ENCODE measurements at regions not wholly inside any gene's neighbourhood (a gene's known extent, or its start where the extent isn't known, plus 50 kb on each side); places are given as distances from the start of the nearest gene placed in this dataset.

GRCh38 chr6:146890172-146890571 is 291.4 kb downstream of the ADGB start (continued):
- TF ChIP-seq ZMAT4 (CRISPR knock-in tag; IDR thresholded peaks at IDR 0.05) = no peak
- TF ChIP-seq, protein P1, sequence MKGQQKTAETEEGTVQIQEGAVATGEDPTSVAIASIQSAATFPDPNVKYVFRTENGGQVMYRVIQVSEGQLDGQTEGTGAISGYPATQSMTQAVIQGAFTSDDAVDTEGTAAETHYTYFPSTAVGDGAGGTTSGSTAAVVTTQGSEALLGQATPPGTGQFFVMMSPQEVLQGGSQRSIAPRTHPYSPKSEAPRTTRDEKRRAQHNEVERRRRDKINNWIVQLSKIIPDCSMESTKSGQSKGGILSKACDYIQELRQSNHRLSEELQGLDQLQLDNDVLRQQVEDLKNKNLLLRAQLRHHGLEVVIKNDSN (CRISPR knock-in tag; IDR thresholded peaks at IDR 0.05) = no peak
- TF ChIP-seq JUN (CRISPR knock-in tag; IDR thresholded peaks at IDR 0.05) = no peak
- TF ChIP-seq CREM (CRISPR knock-in tag; IDR thresholded peaks at IDR 0.05) = no peak
- TF ChIP-seq KAT7 (CRISPR knock-in tag; IDR thresholded peaks at IDR 0.05; ENCODE audit: borderline replicate concordance) = no peak
- TF ChIP-seq, protein P2, sequence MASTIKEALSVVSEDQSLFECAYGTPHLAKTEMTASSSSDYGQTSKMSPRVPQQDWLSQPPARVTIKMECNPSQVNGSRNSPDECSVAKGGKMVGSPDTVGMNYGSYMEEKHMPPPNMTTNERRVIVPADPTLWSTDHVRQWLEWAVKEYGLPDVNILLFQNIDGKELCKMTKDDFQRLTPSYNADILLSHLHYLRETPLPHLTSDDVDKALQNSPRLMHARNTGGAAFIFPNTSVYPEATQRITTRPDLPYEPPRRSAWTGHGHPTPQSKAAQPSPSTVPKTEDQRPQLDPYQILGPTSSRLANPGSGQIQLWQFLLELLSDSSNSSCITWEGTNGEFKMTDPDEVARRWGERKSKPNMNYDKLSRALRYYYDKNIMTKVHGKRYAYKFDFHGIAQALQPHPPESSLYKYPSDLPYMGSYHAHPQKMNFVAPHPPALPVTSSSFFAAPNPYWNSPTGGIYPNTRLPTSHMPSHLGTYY (CRISPR knock-in tag; IDR thresholded peaks at IDR 0.05) = no peak

DNA sequence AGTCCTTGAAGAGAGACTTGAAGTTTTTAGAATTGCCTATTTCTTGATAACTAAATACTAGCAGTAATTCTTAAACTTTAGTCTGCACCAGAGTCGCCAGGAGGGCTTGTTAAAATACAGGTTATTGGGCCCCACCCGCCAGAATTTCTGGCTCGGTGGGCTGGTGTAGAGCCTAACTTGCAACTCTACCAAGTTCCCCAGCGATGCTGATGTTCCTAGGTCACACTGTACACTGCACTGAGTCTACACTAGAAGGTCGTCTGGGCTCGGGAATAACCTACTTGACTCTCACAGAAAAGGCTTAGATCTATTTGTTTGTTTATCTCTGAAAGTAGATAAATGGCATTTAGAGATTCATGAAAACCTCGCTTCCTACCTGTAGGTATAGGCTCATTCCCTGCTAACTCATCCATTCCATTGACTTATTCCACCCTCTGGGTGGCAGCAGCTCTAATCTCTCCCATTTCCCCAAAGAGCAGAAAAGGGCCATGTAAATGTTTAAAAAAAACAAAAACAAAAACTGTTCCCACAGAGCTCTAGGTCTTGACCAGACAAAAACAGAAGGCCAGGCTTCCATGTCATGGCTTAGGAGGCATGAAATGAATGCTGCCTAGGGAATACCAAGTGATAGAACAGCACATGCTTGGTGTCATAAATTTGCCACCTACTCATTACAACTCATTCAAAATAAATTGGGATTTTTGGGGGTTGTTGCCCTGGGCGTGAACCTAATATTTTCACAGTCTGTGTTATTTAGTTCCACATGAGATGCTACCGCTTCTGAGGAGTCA is 292.1 kb downstream of the ADGB start:
- Mint-ChIP-seq H3K4me1 (0 out of 2 replicates have a peak, but pooled peaks cover 2% of the 10 kb centered on the region), H3K27me3 (ENCODE audit: low read depth) (no peaks in the 10 kb centered on the region), H3K36me3 (no peaks in the 10 kb centered on the region), H3K9me3 (peaks cover 17% of the 10 kb centered on the region), H3K4me3 (no peak overlapping the region), H3K27ac (no peak overlapping the region)
- peak; percentile 89 for ATAC-seq
- CTCF ChIA-PET = interaction anchor here (1.4 kb wide), 1 partner anchor 9 kb away, joined by 3 read pairs; no protein-coding TSS in a partner anchor
- TF ChIP-seq NFE2L1 (CRISPR knock-in tag; IDR thresholded peaks at IDR 0.05) (no peak), ZNF121 (CRISPR knock-in tag; IDR thresholded peaks at IDR 0.05) (no peak), SOX15 (CRISPR knock-in tag; IDR thresholded peaks at IDR 0.05) (no peak), SMAD4 (CRISPR knock-in tag; IDR thresholded peaks at IDR 0.05) (no peak), MXD4 (CRISPR knock-in tag; IDR thresholded peaks at IDR 0.05; ENCODE audit: borderline replicate concordance) (no peak), IRF1 (CRISPR knock-in tag; IDR thresholded peaks at IDR 0.05) (no peak), CREB1 (CRISPR knock-in tag; IDR thresholded peaks at IDR 0.05) (no peak), FOXP1 (CRISPR knock-in tag; IDR thresholded peaks at IDR 0.05; ENCODE audit: borderline replicate concordance) (no peak), STAT6 (CRISPR knock-in tag; conservative IDR thresholded peaks at IDR 0.05; ENCODE audit: low read depth) (no peak), MLX (CRISPR knock-in tag; IDR thresholded peaks at IDR 0.05) (no peak), GTF2I (CRISPR knock-in tag; conservative IDR thresholded peaks at IDR 0.05) (no peak)
- TF ChIP-seq, protein P2 (CRISPR knock-in tag; IDR thresholded peaks at IDR 0.05) = no peak
- no peak for DNase-seq (ENCODE audit: low spot score)
- POLR2A ChIA-PET = no interaction called here

Data from WTC11 (cell line).